ENCODE measurements at regions not wholly inside any gene's neighbourhood (a gene's known extent, or its start where the extent isn't known, plus 50 kb on each side); places are given as distances from the start of the nearest gene placed in this dataset.
"Not testable (repeated sequence)": the region's sequence is repeated elsewhere in the genome, so short reads cannot be mapped to it uniquely, and the experiment has no call there.

- DNase-seq (ENCODE audit: low read depth) = not testable (repeated sequence)
These were observed 62.4 kb upstream of the GBA3 start for GRCh38 chr4:22630161-22630975.

- DNase-seq (ENCODE audit: low read depth) = not testable (repeated sequence)
These were observed 61.6 kb upstream of the GBA3 start for GRCh38 chr4:22631167-22631566.

- DNase-seq (ENCODE audit: low read depth) = no peak
These were observed 58.1 kb upstream of the GBA3 start for GRCh38 chr4:22634541-22635181.

GRCh38 chr4:22635182-22635549 lies 57.6 kb upstream of the GBA3 start:
- DNase-seq (ENCODE audit: low read depth) = not testable (repeated sequence)

GRCh38 chr4:22635692-22636091 lies 57.0 kb upstream of the GBA3 start:
- DNase-seq (ENCODE audit: low read depth) = no peak

GRCh38 chr4:22637306-22637705 lies 55.4 kb upstream of the GBA3 start:
- no peak for DNase-seq (ENCODE audit: low read depth)

Data from EH (cell line).